ENCODE measurements at regions not wholly inside any gene's neighbourhood (a gene's known extent, or its start where the extent isn't known, plus 50 kb on each side); places are given as distances from the start of the nearest gene placed in this dataset.
"Not testable (repeated sequence)": the region's sequence is repeated elsewhere in the genome, so short reads cannot be mapped to it uniquely, and the experiment has no call there.

GRCh38 chrX:140342410-140342809, 162.5 kb downstream of the SOX3 start:
- no peak for DNase-seq (ENCODE audit: low spot score)

- DNase-seq (ENCODE audit: low spot score), result no peak
These were observed 167.6 kb downstream of the SOX3 start for GRCh38 chrX:140337263-140337662.

- DNase-seq (ENCODE audit: low spot score), result no peak
These were observed 186.6 kb downstream of the SOX3 start for GRCh38 chrX:140318296-140318695.

- no peak for DNase-seq (ENCODE audit: low spot score)
These were observed 187.4 kb downstream of the SOX3 start for GRCh38 chrX:140317462-140317861.

- DNase-seq (ENCODE audit: low spot score), result no peak
These were observed 205.7 kb downstream of the SOX3 start for GRCh38 chrX:140298960-140299825.

GRCh38 chrX:140297273-140297672, 207.6 kb downstream of the SOX3 start:
- no peak for DNase-seq (ENCODE audit: low spot score)

GRCh38 chrX:140292961-140293360, 211.9 kb downstream of the SOX3 start:
- no peak for DNase-seq (ENCODE audit: low spot score)

GRCh38 chrX:140292188-140292587, 212.7 kb downstream of the SOX3 start:
- no peak for DNase-seq (ENCODE audit: low spot score)

GRCh38 chrX:140274811-140275525, 229.9 kb downstream of the SOX3 start:
- DNase-seq (ENCODE audit: low spot score), result no peak

- DNase-seq (ENCODE audit: low spot score), result no peak
These were observed 230.9 kb downstream of the SOX3 start for GRCh38 chrX:140273921-140274320.

GRCh38 chrX:140250391-140250790, 254.5 kb downstream of the SOX3 start:
- DNase-seq (ENCODE audit: low spot score), result no peak

GRCh38 chrX:140249088-140249487, 255.8 kb downstream of the SOX3 start:
- no peak for DNase-seq (ENCODE audit: low spot score)

GRCh38 chrX:140229191-140229590, 263.9 kb upstream of the CXorf66 start:
- DNase-seq (ENCODE audit: low spot score), result no peak

GRCh38 chrX:140226037-140226436, 260.7 kb upstream of the CXorf66 start:
- not testable (repeated sequence) for DNase-seq (ENCODE audit: low spot score)

- DNase-seq (ENCODE audit: low spot score), result not testable (repeated sequence)
These were observed 250.6 kb upstream of the CXorf66 start for GRCh38 chrX:140215894-140216293.

GRCh38 chrX:140214518-140214917, 249.2 kb upstream of the CXorf66 start:
- not testable (repeated sequence) for DNase-seq (ENCODE audit: low spot score)

GRCh38 chrX:140206657-140207056, 241.3 kb upstream of the CXorf66 start:
- no peak for DNase-seq (ENCODE audit: low spot score)

GRCh38 chrX:140190441-140191108, 225.3 kb upstream of the CXorf66 start:
- DNase-seq (ENCODE audit: low spot score), result no peak

- no peak for DNase-seq (ENCODE audit: low spot score)
These were observed 215.3 kb upstream of the CXorf66 start for GRCh38 chrX:140180585-140180984.

GRCh38 chrX:140177821-140178220, 212.5 kb upstream of the CXorf66 start:
- DNase-seq (ENCODE audit: low spot score), result no peak

- DNase-seq (ENCODE audit: low spot score), result no peak
These were observed 207.1 kb upstream of the CXorf66 start for GRCh38 chrX:140172401-140172800.

GRCh38 chrX:140167551-140167950, 202.2 kb upstream of the CXorf66 start:
- DNase-seq (ENCODE audit: low spot score), result no peak

GRCh38 chrX:140165849-140166248, 200.5 kb upstream of the CXorf66 start:
- DNase-seq (ENCODE audit: low spot score), result no peak
